ENCODE measurements at regions not wholly inside any gene's neighbourhood (a gene's known extent, or its start where the extent isn't known, plus 50 kb on each side); places are given as distances from the start of the nearest gene placed in this dataset.

GRCh38 chr13:37385248-37385647 is 213.3 kb downstream of the POSTN start:
- ChIA-PET CTCF (no interaction called here), POLR2A (no interaction called here)
- no peak overlapping the region for H3K4me3 ChIP-seq (ENCODE audit: low read depth, low read length)
- H3K27me3 ChIP-seq (ENCODE audit: control insufficient read depth, insufficient read depth, low read length) = no peaks in the 10 kb centered on the region
- H3K27ac ChIP-seq (ENCODE audit: low read depth, low read length) = no peak overlapping the region
- TF ChIP-seq CTCF (IDR thresholded peaks at IDR 0.05; ENCODE audit: low read depth, low read length) = no peak
- no peaks in the 10 kb centered on the region for H3K9me3 ChIP-seq (ENCODE audit: control insufficient read depth, insufficient read depth, low read length)
- DNase-seq (ENCODE audit: low read depth, low spot score) = no peak

- ChIA-PET POLR2A (no interaction called here), CTCF (no interaction called here)
- Histone ChIP-seq H3K27ac (ENCODE audit: low read depth, low read length) (no peak overlapping the region), H3K27me3 (ENCODE audit: control insufficient read depth, insufficient read depth, low read length) (no peaks in the 10 kb centered on the region), H3K4me3 (ENCODE audit: low read depth, low read length) (no peak overlapping the region), H3K9me3 (ENCODE audit: control insufficient read depth, insufficient read depth, low read length) (no peaks in the 10 kb centered on the region)
- no peak for DNase-seq (ENCODE audit: low read depth, low spot score)
- no peak for TF ChIP-seq CTCF (IDR thresholded peaks at IDR 0.05; ENCODE audit: low read depth, low read length)
Measured at GRCh38 chr13:37383856-37384370, 214.7 kb downstream of the POSTN start.

- DNase-seq (ENCODE audit: low read depth, low spot score) = no peak
- Histone ChIP-seq H3K27ac (ENCODE audit: low read depth, low read length) (no peak overlapping the region), H3K9me3 (ENCODE audit: control insufficient read depth, insufficient read depth, low read length) (no peaks in the 10 kb centered on the region), H3K4me3 (ENCODE audit: low read depth, low read length) (no peak overlapping the region), H3K27me3 (ENCODE audit: control insufficient read depth, insufficient read depth, low read length) (no peaks in the 10 kb centered on the region)
- ChIA-PET POLR2A (no interaction called here), CTCF (no interaction called here)
- no peak for TF ChIP-seq CTCF (IDR thresholded peaks at IDR 0.05; ENCODE audit: low read depth, low read length)
Measured at GRCh38 chr13:37383046-37383445, 215.5 kb downstream of the POSTN start.

- POLR2A ChIA-PET = no interaction called here
- DNase-seq (ENCODE audit: low read depth, low spot score) = no peak
- Histone ChIP-seq H3K4me3 (ENCODE audit: low read depth, low read length) (no peak overlapping the region), H3K27ac (ENCODE audit: low read depth, low read length) (no peak overlapping the region), H3K27me3 (ENCODE audit: control insufficient read depth, insufficient read depth, low read length) (no peaks in the 10 kb centered on the region), H3K9me3 (ENCODE audit: control insufficient read depth, insufficient read depth, low read length) (no peaks in the 10 kb centered on the region)
- TF ChIP-seq CTCF (IDR thresholded peaks at IDR 0.05; ENCODE audit: low read depth, low read length) = no peak
- CTCF ChIA-PET = interaction anchor here (1.3 kb wide), 1 partner anchor 20 kb away, joined by 3 read pairs; no protein-coding TSS in a partner anchor
Measured at GRCh38 chr13:37382146-37382545, 216.4 kb downstream of the POSTN start.

GRCh38 chr13:37381502-37381901 is 217.1 kb downstream of the POSTN start:
- no peak overlapping the region for H3K4me3 ChIP-seq (ENCODE audit: low read depth, low read length)
- TF ChIP-seq CTCF (IDR thresholded peaks at IDR 0.05; ENCODE audit: low read depth, low read length) = no peak
- no peak for DNase-seq (ENCODE audit: low read depth, low spot score)
- POLR2A ChIA-PET = no interaction called here
- no peaks in the 10 kb centered on the region for H3K9me3 ChIP-seq (ENCODE audit: control insufficient read depth, insufficient read depth, low read length)
- CTCF ChIA-PET = interaction anchor here (1.3 kb wide), 1 partner anchor 20 kb away, joined by 3 read pairs; no protein-coding TSS in a partner anchor
- no peaks in the 10 kb centered on the region for H3K27me3 ChIP-seq (ENCODE audit: control insufficient read depth, insufficient read depth, low read length)
- H3K27ac ChIP-seq (ENCODE audit: low read depth, low read length) = no peak overlapping the region
